ENCODE measurements at regions not wholly inside any gene's neighbourhood (a gene's known extent, or its start where the extent isn't known, plus 50 kb on each side); places are given as distances from the start of the nearest gene placed in this dataset.

- intact Hi-C loops (cut with micrococcal nuclease) = no loop called here
- H3K36me3 Mint-ChIP-seq (ENCODE audit: low read depth) = no peaks in the 10 kb centered on the region
- H3K27me3 Mint-ChIP-seq = no peaks in the 10 kb centered on the region
- no peak for TF ChIP-seq CTCF (IDR thresholded peaks at IDR 0.05)
- H3K9me3 Mint-ChIP-seq = peaks cover 2% of the 10 kb centered on the region
- no peaks in the 10 kb centered on the region for H3K4me1 Mint-ChIP-seq (ENCODE audit: low read depth)
- no peak for ATAC-seq
- no peak for DNase-seq
- ChIA-PET CTCF (no interaction called here), POLR2A (no interaction called here)
- H3K4me3 Mint-ChIP-seq = no peak overlapping the region
- no peak overlapping the region for H3K27ac Mint-ChIP-seq
These were observed 183.1 kb downstream of the FAT4 start for GRCh38 chr4:125497861-125498260.

GRCh38 chr4:125498981-125499380 lies 184.2 kb downstream of the FAT4 start:
- Mint-ChIP-seq H3K36me3 (ENCODE audit: low read depth) (no peaks in the 10 kb centered on the region), H3K27me3 (no peaks in the 10 kb centered on the region), H3K9me3 (peaks cover 2% of the 10 kb centered on the region), H3K4me1 (ENCODE audit: low read depth) (no peaks in the 10 kb centered on the region), H3K27ac (no peak overlapping the region), H3K4me3 (no peak overlapping the region)
- POLR2A ChIA-PET = no interaction called here
- DNase-seq = no peak
- intact Hi-C loops (cut with micrococcal nuclease) = no loop called here
- CTCF ChIA-PET = no interaction called here
- TF ChIP-seq CTCF (IDR thresholded peaks at IDR 0.05) = no peak
- no peak for ATAC-seq

GRCh38 chr4:125501090-125501489 lies 186.3 kb downstream of the FAT4 start:
- no peaks in the 10 kb centered on the region for H3K4me1 Mint-ChIP-seq (ENCODE audit: low read depth)
- no peak overlapping the region for H3K27ac Mint-ChIP-seq
- no peak for TF ChIP-seq CTCF (IDR thresholded peaks at IDR 0.05)
- CTCF ChIA-PET = no interaction called here
- intact Hi-C loops (cut with micrococcal nuclease) = no loop called here
- H3K36me3 Mint-ChIP-seq (ENCODE audit: low read depth) = no peaks in the 10 kb centered on the region
- H3K27me3 Mint-ChIP-seq = no peaks in the 10 kb centered on the region
- H3K4me3 Mint-ChIP-seq = no peak overlapping the region
- POLR2A ChIA-PET = no interaction called here
- peaks cover 2% of the 10 kb centered on the region for H3K9me3 Mint-ChIP-seq
- no peak for DNase-seq
- no peak for ATAC-seq

- intact Hi-C loops (cut with micrococcal nuclease) = no loop called here
- no peaks in the 10 kb centered on the region for H3K27me3 Mint-ChIP-seq
- no peak for ATAC-seq
- TF ChIP-seq CTCF (IDR thresholded peaks at IDR 0.05) = no peak
- H3K4me3 Mint-ChIP-seq = no peak overlapping the region
- peaks cover 2% of the 10 kb centered on the region for H3K9me3 Mint-ChIP-seq
- H3K27ac Mint-ChIP-seq = no peak overlapping the region
- DNase-seq = no peak
- H3K4me1 Mint-ChIP-seq (ENCODE audit: low read depth) = no peaks in the 10 kb centered on the region
- no peaks in the 10 kb centered on the region for H3K36me3 Mint-ChIP-seq (ENCODE audit: low read depth)
- CTCF ChIA-PET = no interaction called here
- POLR2A ChIA-PET = no interaction called here
These were observed 186.8 kb downstream of the FAT4 start for GRCh38 chr4:125501568-125501967.

- intact Hi-C loops (cut with micrococcal nuclease) = no loop called here
- Mint-ChIP-seq H3K4me3 (no peak overlapping the region), H3K9me3 (peaks cover 3% of the 10 kb centered on the region), H3K4me1 (ENCODE audit: low read depth) (no peaks in the 10 kb centered on the region), H3K36me3 (ENCODE audit: low read depth) (no peaks in the 10 kb centered on the region), H3K27me3 (no peaks in the 10 kb centered on the region), H3K27ac (no peak overlapping the region)
- no peak for TF ChIP-seq CTCF (IDR thresholded peaks at IDR 0.05)
- no peak for ATAC-seq
- DNase-seq = no peak
- CTCF ChIA-PET = no interaction called here
- POLR2A ChIA-PET = no interaction called here
These were observed 190.9 kb downstream of the FAT4 start for GRCh38 chr4:125505621-125506020.
